Upper lobe of right lung (tissue), 1 donor: ENCODE measurements at regions not wholly inside any gene's neighbourhood (a gene's known extent, or its start where the extent isn't known, plus 50 kb on each side); places are given as distances from the start of the nearest gene placed in this dataset.

Source experiments
- ATAC-seq: fragments of 200-7000 bp; cut with Tn5 transposase; one replicate; pipeline ENCODE4 v1.9.1; 2020; ENCODE audit warnings: mild to moderate bottlenecking, moderate library complexity
- DNase-seq: peaks from one replicate; pipeline ENCODE4 v3.0.0-alpha.2; 2020
- H3K27ac ChIP-seq: fragments of 200-600 bp; one replicate; pipeline ENCODE4 v1.8.0; 2022
- H3K27me3 ChIP-seq: fragments of 200-600 bp; one replicate; pipeline ENCODE4 v1.8.0; 2022; ENCODE audit warnings: mild to moderate bottlenecking
- H3K36me3 ChIP-seq: fragments of 200-600 bp; one replicate; pipeline ENCODE4 v1.8.0; 2022
- H3K4me1 ChIP-seq: fragments of 200-600 bp; one replicate; pipeline ENCODE4 v1.8.0; 2022
- H3K4me3 ChIP-seq: fragments of 200-600 bp; one replicate; pipeline ENCODE4 v1.8.0; 2022; ENCODE audit warnings: mild to moderate bottlenecking
- H3K9me3 ChIP-seq: fragments of 200-600 bp; one replicate; pipeline ENCODE4 v1.8.0; 2022
- intact Hi-C: fragments of 100-400 bp; cut with DNase I; formaldehyde crosslinking; loops from one replicate; pipeline ENCODE4 v1.11.0; 2022
- TF ChIP-seq, protein P1 (sequence below): fragments of 200-600 bp; IDR thresholded peaks from one replicate; pipeline ENCODE4 v1.8.0; 2022; ENCODE audit warnings: antibody characterized with exemption
- donor health status: DM: no; HTN: yes; CAD: no; lungs with severe emphysema.

DNA sequence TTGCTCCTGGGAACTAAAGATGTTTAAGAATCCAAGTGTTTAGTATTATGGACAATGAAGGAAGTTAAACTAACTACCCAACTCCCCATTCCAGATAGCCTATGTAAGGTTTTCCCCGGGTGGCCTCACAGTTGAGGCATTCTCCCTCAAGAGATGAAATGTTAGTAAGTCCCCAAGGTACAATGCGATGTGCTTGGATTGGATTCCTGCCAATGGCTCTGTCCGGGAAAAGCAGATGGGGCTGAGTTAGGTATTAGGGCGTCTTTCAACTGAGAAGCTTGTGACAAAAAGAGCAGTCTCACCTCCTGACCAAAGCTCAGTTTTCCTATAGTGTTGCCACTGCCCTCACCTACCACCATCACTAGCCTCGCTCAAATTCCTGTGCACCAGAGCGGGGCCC is 64.8 kb upstream of the E2F7 start:
- TF ChIP-seq, protein P1, sequence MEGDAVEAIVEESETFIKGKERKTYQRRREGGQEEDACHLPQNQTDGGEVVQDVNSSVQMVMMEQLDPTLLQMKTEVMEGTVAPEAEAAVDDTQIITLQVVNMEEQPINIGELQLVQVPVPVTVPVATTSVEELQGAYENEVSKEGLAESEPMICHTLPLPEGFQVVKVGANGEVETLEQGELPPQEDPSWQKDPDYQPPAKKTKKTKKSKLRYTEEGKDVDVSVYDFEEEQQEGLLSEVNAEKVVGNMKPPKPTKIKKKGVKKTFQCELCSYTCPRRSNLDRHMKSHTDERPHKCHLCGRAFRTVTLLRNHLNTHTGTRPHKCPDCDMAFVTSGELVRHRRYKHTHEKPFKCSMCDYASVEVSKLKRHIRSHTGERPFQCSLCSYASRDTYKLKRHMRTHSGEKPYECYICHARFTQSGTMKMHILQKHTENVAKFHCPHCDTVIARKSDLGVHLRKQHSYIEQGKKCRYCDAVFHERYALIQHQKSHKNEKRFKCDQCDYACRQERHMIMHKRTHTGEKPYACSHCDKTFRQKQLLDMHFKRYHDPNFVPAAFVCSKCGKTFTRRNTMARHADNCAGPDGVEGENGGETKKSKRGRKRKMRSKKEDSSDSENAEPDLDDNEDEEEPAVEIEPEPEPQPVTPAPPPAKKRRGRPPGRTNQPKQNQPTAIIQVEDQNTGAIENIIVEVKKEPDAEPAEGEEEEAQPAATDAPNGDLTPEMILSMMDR: no peak
- H3K36me3 ChIP-seq: no peaks in the 10 kb centered on the region
- ATAC-seq (no peak), DNase-seq (no peak)
- H3K9me3 ChIP-seq: no peaks in the 10 kb centered on the region
- H3K4me1 ChIP-seq: no peaks in the 10 kb centered on the region
- no peaks in the 10 kb centered on the region for H3K27me3 ChIP-seq
- no peak overlapping the region for H3K27ac ChIP-seq
- intact Hi-C loops: no loop called here
- H3K4me3 ChIP-seq: no peak overlapping the region

DNA sequence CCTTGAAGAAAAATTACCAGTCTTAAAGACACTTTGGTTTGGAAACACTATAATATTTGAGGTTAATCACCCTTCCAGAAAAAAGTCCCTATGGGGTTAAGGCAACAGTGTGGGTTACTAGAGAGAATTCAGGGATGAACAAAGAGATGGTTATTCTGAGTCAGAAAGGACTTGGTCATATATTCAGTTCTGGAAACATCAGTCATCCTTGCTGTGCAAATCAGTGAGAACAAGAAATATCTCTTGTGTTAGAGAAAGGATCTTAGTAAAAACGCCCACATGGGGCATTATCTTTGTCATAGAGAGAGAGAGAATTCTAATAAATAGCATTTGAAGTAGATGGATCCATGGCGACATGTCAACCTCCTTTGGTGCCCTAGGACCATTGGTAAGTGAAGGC is 59.4 kb upstream of the E2F7 start:
- Histone ChIP-seq H3K27me3 (no peaks in the 10 kb centered on the region), H3K4me1 (no peaks in the 10 kb centered on the region), H3K27ac (no peak overlapping the region), H3K4me3 (no peak overlapping the region), H3K9me3 (no peaks in the 10 kb centered on the region), H3K36me3 (no peaks in the 10 kb centered on the region)
- TF ChIP-seq, protein P1: no peak
- no peak for DNase-seq
- no peak for ATAC-seq
- intact Hi-C loops: no loop called here

DNA sequence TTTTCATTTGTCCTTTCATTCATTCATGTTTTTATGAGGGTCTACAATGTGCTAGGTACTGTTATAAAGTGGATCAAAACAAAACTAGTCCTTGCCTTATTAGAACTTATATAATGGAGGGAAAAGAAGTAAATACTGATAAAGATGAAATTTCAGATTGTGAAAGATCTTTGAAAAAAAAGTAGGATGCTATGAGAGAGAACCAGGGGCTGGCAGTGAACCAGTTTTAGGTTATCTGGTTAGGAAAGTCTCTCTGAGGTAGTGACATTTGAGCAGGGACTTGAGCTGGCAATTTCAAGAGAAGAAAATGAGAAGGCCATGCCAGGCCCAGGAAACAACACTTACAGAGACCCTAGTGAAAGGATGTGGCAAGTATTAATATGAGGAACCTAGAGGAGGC is 57.3 kb upstream of the E2F7 start:
- DNase-seq (no peak), ATAC-seq (no peak)
- Histone ChIP-seq H3K9me3 (no peaks in the 10 kb centered on the region), H3K27ac (no peak overlapping the region), H3K4me1 (no peaks in the 10 kb centered on the region), H3K36me3 (no peaks in the 10 kb centered on the region), H3K27me3 (no peaks in the 10 kb centered on the region), H3K4me3 (no peak overlapping the region)
- intact Hi-C loops: no loop called here
- TF ChIP-seq, protein P1: no peak

DNA sequence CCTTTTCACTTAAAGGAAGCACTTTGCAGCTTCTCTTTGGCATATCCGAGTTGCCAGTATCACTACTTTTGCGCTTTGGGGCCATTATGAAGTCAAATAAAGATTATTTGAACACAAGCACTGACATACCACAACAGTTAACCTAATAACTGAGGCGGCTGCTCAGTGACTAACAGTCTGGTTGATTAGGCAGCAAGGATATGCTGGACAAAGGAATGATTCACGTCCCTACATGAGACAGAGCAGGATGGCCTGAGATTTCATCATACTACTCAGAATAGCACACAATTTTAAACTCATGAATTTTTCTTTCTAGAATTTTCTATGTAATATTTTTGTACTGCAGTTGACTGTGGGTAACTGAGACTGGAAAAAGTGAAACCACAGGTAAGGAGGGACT is 56.9 kb upstream of the E2F7 start:
- no peak for ATAC-seq
- intact Hi-C loops: no loop called here
- H3K9me3 ChIP-seq: no peaks in the 10 kb centered on the region
- H3K4me1 ChIP-seq: no peaks in the 10 kb centered on the region
- H3K4me3 ChIP-seq: no peak overlapping the region
- H3K27me3 ChIP-seq: no peaks in the 10 kb centered on the region
- DNase-seq: no peak
- H3K27ac ChIP-seq: no peak overlapping the region
- no peaks in the 10 kb centered on the region for H3K36me3 ChIP-seq
- TF ChIP-seq, protein P1: no peak

DNA sequence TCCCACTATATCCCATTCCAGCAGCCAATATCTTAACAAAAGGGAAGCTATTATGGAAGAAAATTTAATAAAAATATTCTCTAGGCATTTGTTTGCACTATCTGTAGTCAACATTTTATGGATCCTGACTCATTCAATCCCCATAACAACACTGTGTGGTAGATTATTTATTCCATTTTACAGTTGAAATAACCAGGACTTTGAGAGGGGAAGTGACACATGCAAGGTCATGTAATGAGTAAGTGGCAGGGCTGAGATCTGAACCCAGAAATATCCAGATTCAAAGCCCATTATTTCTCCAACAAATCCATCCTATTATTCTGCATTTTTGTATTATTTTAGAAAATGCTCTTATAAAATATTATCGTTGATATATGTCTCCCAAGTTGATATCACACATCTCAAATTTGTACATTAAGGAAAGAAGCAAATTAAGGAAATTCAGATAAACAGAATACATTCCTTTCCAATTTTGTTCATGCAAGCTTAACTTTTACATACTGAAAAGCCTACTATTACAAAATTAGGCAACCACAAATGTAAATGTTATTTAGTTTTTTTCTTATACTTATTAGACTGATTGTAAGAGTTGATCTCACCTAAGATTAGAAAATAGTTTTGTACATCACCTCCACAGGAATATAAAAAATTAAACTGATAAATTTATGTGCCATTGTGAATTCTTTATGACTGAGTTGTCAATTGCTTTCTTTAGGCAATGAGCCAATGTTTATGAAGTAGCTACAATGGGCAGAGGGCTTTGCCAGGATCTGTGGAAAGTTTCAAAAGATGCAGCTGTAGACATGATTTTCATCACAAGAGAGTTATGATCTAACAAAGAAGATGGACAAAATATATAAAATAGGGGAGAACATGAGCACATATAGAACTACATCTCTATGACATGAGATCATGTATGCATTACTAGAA is 55.1 kb upstream of the E2F7 start:
- no peak overlapping the region for H3K27ac ChIP-seq
- H3K36me3 ChIP-seq: no peaks in the 10 kb centered on the region
- no peak for ATAC-seq
- TF ChIP-seq, protein P1: no peak
- no peaks in the 10 kb centered on the region for H3K4me1 ChIP-seq
- intact Hi-C loops: no loop called here
- no peak overlapping the region for H3K4me3 ChIP-seq
- no peaks in the 10 kb centered on the region for H3K9me3 ChIP-seq
- no peaks in the 10 kb centered on the region for H3K27me3 ChIP-seq
- no peak for DNase-seq
